OCI-LY1 (cell line): ENCODE measurements at regions not wholly inside any gene's neighbourhood (a gene's known extent, or its start where the extent isn't known, plus 50 kb on each side); places are given as distances from the start of the nearest gene placed in this dataset.

Source experiments
- H2AFZ ChIP-seq: fragments of 200-600 bp; sonication (generic), shearing (Covaris generic); 2 replicates; pipeline ENCODE4 v1.6.0; 2014; ENCODE audit warnings: antibody characterized with exemption, mild to moderate bottlenecking, low read length
- H3F3A ChIP-seq: fragments of 200-600 bp; sonication (generic), shearing (Covaris generic); 2 replicates; pipeline ENCODE4 v1.6.0; 2014; ENCODE audit warnings: mild to moderate bottlenecking, antibody characterized with exemption, low read length, moderate library complexity; ENCODE audit not compliant: insufficient read depth
- H3K27ac ChIP-seq: fragments of 200-600 bp; sonication (generic); 2 replicates; pipeline ENCODE4 v1.5.1; 2014; ENCODE audit warnings: low read length, mixed run types, mild to moderate bottlenecking, low read depth; ENCODE audit not compliant: poor library complexity, severe bottlenecking
- H3K27me3 ChIP-seq: fragments of 200-600 bp; sonication (generic); 2 replicates; pipeline ENCODE4 v1.6.0; 2014; ENCODE audit warnings: antibody characterized with exemption, mild to moderate bottlenecking, low read length, moderate library complexity; ENCODE audit not compliant: insufficient read depth
- H3K36me3 ChIP-seq: fragments of 200-600 bp; sonication (generic); 2 replicates; pipeline ENCODE4 v1.6.1; 2014; ENCODE audit warnings: mild to moderate bottlenecking, antibody characterized with exemption, low read length, moderate library complexity, mixed read lengths; ENCODE audit not compliant: insufficient read depth
- H3K4me1 ChIP-seq: fragments of 200-600 bp; sonication (generic); 2 replicates; pipeline ENCODE4 v1.5.1; 2014; ENCODE audit warnings: mild to moderate bottlenecking, low read length, moderate library complexity; ENCODE audit not compliant: insufficient read depth, severe bottlenecking
- H3K4me2 ChIP-seq: fragments of 200-600 bp; sonication (generic), shearing (Covaris generic); 2 replicates; pipeline ENCODE4 v1.6.1; 2014; ENCODE audit warnings: low read length
- H3K4me3 ChIP-seq: fragments of 200-600 bp; sonication (generic); 2 replicates; pipeline ENCODE4 v1.5.1; 2014; ENCODE audit warnings: low read length, low read depth, mild to moderate bottlenecking, mixed read lengths; ENCODE audit not compliant: poor library complexity, severe bottlenecking
- H3K79me2 ChIP-seq: fragments of 200-600 bp; shearing (Covaris generic); 2 replicates; pipeline ENCODE4 v1.6.1; 2016; ENCODE audit warnings: mixed run types, low read length, mixed read lengths; ENCODE audit not compliant: insufficient read depth
- H3K9ac ChIP-seq: fragments of 200-600 bp; sonication (generic), shearing (Covaris generic); 2 replicates; pipeline ENCODE4 v1.6.1; 2014; ENCODE audit warnings: mild to moderate bottlenecking, low read length, mixed read lengths
- H3K9me2 ChIP-seq: fragments of 200-600 bp; sonication (generic), shearing (Covaris generic); 2 replicates; pipeline ENCODE4 v1.6.1; 2014; ENCODE audit warnings: low read depth, mild to moderate bottlenecking, low read length, mixed read lengths
- H3K9me3 ChIP-seq: fragments of 200-600 bp; shearing (Covaris generic); 2 replicates; pipeline ENCODE4 v1.6.1; 2014; ENCODE audit warnings: low read length, mixed read lengths
- H4K20me1 ChIP-seq: fragments of 200-600 bp; sonication (generic), shearing (Covaris generic); 2 replicates; pipeline ENCODE4 v1.6.0; 2016; ENCODE audit warnings: mild to moderate bottlenecking, low read length; ENCODE audit not compliant: insufficient read depth
- EZH2 ChIP-seq: fragments of 200-600 bp; sonication (generic), shearing (Covaris generic); IDR thresholded peaks from 2 replicates; pipeline ENCODE4 v1.8.0; 2017; ENCODE audit warnings: borderline replicate concordance, mixed run types, mild to moderate bottlenecking, antibody characterized with exemption, low read length, moderate library complexity, mixed read lengths
- TF ChIP-seq, protein P1 (sequence below): fragments of 200-600 bp; sonication (generic), shearing (Covaris generic); IDR thresholded peaks from 2 replicates; pipeline ENCODE4 v1.5.1; 2017; ENCODE audit warnings: mild to moderate bottlenecking, antibody characterized with exemption, low read length, moderate library complexity, mixed read lengths

DNA sequence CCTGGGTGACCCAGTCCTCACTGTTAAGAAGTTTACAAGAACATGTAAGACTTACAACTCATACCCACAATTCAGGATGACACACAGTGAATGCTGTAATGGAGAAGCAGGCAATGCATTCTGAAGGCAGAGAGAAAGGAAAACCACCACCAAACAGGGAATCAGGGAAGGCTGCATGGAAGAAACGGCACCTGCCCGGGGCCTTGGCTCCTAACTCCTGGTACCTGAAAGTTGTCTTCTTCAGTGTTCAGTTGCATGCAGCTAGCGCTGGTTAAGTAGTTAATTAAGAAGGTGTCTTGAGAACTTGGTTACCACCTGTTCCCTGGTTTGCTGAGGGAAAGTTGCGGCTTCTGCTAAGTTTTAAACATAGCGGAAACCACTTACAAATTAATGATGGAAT lies 57.2 kb downstream of the GPR6 start:
- Histone ChIP-seq H3F3A (no peaks in the 10 kb centered on the region), H2AFZ (no peak overlapping the region), H3K9ac (no peak overlapping the region), H3K9me2 (no peaks in the 10 kb centered on the region), H3K27ac (no peak overlapping the region), H3K27me3 (no peaks in the 10 kb centered on the region), H3K79me2 (no peaks in the 10 kb centered on the region), H3K4me1 (peaks cover 15% of the 10 kb centered on the region), H3K4me2 (no peak overlapping the region), H3K36me3 (no peaks in the 10 kb centered on the region), H3K9me3 (no peaks in the 10 kb centered on the region), H3K4me3 (no peak overlapping the region), H4K20me1 (no peaks in the 10 kb centered on the region)
- no peak for TF ChIP-seq EZH2
- TF ChIP-seq, protein P1, sequence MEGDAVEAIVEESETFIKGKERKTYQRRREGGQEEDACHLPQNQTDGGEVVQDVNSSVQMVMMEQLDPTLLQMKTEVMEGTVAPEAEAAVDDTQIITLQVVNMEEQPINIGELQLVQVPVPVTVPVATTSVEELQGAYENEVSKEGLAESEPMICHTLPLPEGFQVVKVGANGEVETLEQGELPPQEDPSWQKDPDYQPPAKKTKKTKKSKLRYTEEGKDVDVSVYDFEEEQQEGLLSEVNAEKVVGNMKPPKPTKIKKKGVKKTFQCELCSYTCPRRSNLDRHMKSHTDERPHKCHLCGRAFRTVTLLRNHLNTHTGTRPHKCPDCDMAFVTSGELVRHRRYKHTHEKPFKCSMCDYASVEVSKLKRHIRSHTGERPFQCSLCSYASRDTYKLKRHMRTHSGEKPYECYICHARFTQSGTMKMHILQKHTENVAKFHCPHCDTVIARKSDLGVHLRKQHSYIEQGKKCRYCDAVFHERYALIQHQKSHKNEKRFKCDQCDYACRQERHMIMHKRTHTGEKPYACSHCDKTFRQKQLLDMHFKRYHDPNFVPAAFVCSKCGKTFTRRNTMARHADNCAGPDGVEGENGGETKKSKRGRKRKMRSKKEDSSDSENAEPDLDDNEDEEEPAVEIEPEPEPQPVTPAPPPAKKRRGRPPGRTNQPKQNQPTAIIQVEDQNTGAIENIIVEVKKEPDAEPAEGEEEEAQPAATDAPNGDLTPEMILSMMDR = no peak

DNA sequence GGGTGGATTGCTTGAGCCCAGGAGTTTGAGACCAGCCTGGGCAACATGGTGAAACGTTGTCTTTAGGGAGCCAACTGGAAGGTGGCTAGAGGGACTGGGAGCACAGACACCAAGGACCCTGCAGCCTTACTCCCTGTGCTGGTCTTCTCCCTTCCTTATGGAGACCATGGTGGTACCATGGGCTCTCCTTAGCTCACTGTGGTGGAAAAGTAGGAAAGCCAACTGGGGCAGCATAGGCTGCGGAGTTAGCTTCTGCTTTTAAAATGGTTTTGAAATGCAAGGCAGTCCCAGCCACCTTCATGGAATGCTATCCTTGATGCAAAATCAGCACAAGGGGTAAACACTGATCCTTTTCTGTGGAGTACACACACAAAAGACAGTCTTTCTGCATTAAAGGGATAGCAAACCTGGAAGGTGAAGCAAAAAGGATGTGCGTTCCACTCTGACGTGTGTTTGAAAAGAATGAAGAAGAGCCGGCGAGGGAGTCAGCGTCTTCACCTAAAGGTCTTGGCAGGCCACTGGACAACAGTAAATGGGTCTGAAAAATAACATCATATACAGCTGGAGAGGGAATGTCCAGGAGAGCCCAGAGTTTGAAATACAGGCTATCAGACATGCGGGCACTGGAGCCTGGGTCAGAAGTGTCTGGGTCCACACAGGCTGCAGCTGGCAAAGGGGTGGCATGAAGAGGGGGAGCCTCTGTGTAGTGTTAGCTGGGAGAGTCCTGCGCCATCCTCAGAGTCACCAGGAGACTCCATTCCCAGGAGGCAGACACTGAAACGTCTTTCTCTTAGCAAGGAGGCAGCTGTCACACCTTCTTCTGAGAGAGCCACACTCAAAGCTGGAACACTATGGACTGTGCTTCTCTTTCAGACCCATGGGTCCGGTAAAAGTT lies 58.5 kb downstream of the GPR6 start:
- Histone ChIP-seq H3K4me2 (no peak overlapping the region), H3K9ac (no peak overlapping the region), H3F3A (no peaks in the 10 kb centered on the region), H3K27me3 (no peaks in the 10 kb centered on the region), H3K79me2 (no peaks in the 10 kb centered on the region), H4K20me1 (no peaks in the 10 kb centered on the region), H3K4me1 (peaks cover 15% of the 10 kb centered on the region), H3K27ac (no peak overlapping the region), H3K36me3 (no peaks in the 10 kb centered on the region), H3K4me3 (no peak overlapping the region), H2AFZ (no peak overlapping the region), H3K9me3 (no peaks in the 10 kb centered on the region), H3K9me2 (no peaks in the 10 kb centered on the region)
- TF ChIP-seq EZH2 = no peak
- TF ChIP-seq, protein P1 = no peak

DNA sequence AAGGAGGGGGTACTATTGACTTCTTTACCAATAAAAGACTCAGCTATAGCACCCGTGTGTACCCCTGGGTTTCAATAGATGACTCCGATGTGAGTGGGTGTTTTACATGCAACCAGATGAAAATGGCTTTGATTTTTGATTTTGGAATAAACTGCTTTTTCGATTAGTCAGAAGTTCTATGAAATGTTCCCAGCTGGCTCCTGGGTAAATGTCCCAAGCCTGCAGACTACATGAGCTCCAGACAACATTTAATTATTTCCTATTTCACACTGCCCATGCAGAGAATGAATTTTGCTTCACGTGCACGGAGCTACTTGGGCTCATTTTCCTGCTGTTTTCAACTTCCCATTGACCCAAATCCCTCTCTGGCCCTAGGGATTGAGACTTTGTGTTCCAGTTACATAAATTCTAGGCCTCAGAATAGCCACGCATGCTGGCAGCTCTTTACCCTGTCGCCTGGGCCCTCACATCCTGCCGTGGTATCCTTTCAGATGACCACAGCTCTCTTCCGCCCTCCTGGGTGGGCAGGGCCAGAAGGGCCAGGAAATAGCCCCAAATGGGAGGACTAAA lies 59.7 kb downstream of the GPR6 start:
- Histone ChIP-seq H3K36me3 (no peaks in the 10 kb centered on the region), H2AFZ (no peak overlapping the region), H3K9me3 (no peaks in the 10 kb centered on the region), H3K4me2 (no peak overlapping the region), H3K79me2 (no peaks in the 10 kb centered on the region), H3K4me1 (peaks cover 15% of the 10 kb centered on the region), H3K9ac (no peak overlapping the region), H3K9me2 (no peaks in the 10 kb centered on the region), H3F3A (no peaks in the 10 kb centered on the region), H3K4me3 (no peak overlapping the region), H3K27me3 (no peaks in the 10 kb centered on the region), H3K27ac (no peak overlapping the region), H4K20me1 (no peaks in the 10 kb centered on the region)
- TF ChIP-seq EZH2 = no peak
- TF ChIP-seq, protein P1 = no peak
